Stimulated activated CD4-positive, alpha-beta T cell treated with anti-CD3 and anti-CD28 coated beads, Interleukin-15, amount 100 ng/mL, for 24 hours (primary cell): ENCODE measurements at regions not wholly inside any gene's neighbourhood (a gene's known extent, or its start where the extent isn't known, plus 50 kb on each side); places are given as distances from the start of the nearest gene placed in this dataset.
"Not testable (repeated sequence)": the region's sequence is repeated elsewhere in the genome, so short reads cannot be mapped to it uniquely, and the experiment has no call there.

Experiments used
- DNase-seq: peaks from one replicate; pipeline ENCODE4 v3.0.0-alpha.2; 2020

DNA sequence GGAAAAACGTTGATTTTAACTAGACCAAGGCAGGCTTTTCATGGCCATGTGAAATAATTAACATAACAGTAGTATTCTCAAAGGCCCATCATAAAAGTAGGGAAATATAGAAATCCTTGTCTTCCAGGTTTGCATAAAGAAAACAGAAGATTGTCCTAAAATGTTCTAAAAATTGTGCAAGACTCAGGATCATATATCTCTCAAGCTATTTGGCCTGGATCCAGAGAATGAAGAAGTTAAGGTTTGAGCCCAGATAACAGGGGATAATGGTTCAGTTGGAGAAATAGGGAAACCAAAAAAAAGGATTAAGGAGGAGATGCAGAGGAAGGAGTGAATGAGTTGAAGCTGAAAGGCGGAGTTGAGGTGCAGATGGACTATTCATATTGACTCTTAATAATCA, 555.5 kb upstream of the NR5A2 start:
- DNase-seq = no peak

DNA sequence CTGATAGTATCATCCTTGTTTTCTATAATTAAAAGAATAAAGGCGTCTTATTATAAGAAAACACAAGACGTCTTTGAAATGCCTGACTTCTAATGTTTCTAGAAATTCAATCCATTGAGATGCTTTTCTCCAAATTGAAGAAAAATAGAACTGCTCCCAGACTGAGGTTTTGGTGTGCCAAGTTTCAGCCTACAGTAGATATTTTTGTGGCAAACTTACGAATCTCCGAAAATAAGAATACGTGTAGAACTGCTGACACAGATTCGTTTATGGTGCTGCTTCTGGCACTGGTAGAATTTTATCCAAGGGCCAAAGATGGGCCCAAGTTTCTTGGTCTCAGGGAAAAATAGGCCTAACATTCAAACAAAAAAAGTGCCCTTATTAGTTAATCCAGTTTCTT, 554.5 kb upstream of the NR5A2 start:
- no peak for DNase-seq

GRCh38 chr1:199474738-199475137, 552.8 kb upstream of the NR5A2 start:
- no peak for DNase-seq

DNA sequence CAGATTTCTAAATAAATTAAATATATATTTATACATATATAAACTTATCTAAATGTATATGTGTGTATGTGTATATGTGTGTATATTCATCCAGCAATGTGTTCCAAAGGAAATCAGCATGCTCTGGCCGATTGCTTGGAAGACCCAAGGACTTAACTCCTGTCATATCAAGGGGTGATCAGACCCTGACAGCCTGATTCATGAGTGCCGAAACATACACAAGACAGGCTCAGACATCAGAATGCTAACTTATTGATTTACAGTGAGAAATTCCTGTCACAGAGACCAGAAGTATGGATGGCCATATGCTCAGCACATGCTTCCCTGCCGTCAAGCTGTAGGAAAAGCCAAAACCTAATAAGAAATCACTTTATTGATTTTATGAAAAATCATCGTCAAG, 545.1 kb upstream of the NR5A2 start:
- DNase-seq = no peak

GRCh38 chr1:199489594-199489993, 537.9 kb upstream of the NR5A2 start:
- no peak for DNase-seq

GRCh38 chr1:199490769-199491527, 536.6 kb upstream of the NR5A2 start:
- DNase-seq = no peak

DNA sequence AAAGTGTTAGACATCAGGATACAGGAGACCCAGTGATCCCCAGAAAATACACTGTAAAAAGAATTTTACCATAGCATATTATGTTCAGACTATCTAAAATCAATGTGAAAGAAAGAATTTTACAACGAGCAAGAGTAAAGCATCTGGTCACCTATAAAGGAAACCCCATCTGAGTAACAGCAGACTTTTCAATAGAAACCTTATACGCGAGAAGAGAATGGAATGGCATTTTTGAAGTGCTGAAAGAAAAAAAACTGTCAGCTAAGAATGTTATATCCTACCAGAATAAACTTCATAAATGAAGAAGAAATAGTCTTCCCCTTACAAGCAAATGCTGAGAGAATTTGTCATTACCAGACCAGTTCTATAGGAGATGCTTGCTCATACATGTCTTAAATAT, 532.1 kb upstream of the NR5A2 start:
- DNase-seq = no peak

DNA sequence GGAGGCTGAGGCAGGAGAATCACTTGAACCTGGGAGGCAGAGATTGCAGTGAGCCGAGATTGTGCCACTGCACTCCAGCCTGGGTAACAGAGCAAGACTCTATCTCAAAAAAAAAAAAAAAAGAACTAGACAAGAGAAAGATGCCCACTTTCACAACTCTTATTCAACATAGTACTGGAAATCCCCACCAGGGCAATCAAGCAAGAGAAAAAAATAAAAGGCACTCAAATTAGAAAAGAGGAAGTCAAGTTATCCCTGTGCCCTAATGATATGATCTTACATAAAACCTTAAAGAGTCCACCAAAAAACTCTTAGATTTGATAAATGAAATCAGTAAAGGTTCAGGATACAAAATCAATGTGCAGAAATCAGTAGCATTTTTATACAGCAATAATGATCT, 528.7 kb upstream of the NR5A2 start:
- not testable (repeated sequence) for DNase-seq

- no peak for DNase-seq
These were observed 519.4 kb upstream of the NR5A2 start for GRCh38 chr1:199508072-199508471.

DNA sequence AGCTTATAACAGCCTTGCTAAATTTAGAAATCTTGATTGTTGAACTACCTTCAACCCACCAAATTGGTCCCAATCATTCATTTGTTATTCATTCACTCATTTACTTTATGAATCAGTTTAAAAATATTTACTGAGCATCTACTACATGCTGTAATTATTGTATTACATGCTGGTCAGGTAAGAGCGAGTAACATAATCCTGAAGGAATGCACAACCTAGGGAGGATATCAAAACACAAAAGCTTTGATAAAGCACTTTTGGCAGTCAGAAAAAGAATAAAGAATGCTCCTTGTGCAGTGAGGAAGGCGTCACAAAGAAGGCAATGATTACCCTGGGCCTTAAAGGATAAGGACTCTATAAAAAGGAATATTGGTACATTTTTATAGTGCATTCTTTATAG, 518.9 kb upstream of the NR5A2 start:
- no peak for DNase-seq

DNA sequence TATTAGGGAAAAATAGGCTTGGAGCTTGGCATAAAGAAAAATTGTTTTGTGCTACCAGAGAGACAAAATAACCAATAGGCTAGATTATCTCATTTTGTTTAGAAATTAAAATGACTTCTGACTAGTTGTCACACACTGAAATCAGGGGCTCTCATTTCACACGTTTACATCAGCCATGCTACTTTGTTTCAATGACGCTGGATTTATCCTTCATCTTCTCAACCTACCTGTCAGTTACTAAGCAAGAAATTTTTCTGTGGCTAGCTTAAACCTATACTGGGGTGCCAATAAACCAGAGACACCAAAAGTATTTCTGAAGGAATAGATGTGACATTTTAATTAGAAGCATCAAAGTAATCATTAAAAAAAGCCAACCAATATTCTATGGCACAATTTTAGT, 518.1 kb upstream of the NR5A2 start:
- DNase-seq = no peak

- DNase-seq = no peak
These were observed 517.2 kb upstream of the NR5A2 start for GRCh38 chr1:199510314-199510713.

GRCh38 chr1:199512037-199512710, 515.3 kb upstream of the NR5A2 start:
- DNase-seq = no peak

DNA sequence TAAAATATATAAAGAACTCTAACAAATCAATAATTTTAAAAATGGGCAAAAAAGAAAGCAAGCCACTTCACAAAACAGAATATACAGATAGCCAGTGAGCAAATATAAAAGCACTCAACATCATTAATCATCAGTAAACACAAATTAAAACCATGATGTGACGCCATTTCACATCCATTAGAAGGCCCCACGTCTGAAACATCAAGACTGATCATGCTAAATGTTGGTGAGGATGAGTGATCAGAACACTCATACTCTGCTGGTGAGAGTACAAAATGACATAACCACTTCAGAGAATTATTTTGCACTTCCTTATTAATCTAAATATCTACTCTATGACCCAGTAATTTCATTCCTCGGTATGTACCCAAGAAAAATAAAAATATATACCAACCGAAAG, 512.2 kb upstream of the NR5A2 start:
- no peak for DNase-seq

- no peak for DNase-seq
These were observed 505.2 kb upstream of the NR5A2 start for GRCh38 chr1:199522338-199522737.

DNA sequence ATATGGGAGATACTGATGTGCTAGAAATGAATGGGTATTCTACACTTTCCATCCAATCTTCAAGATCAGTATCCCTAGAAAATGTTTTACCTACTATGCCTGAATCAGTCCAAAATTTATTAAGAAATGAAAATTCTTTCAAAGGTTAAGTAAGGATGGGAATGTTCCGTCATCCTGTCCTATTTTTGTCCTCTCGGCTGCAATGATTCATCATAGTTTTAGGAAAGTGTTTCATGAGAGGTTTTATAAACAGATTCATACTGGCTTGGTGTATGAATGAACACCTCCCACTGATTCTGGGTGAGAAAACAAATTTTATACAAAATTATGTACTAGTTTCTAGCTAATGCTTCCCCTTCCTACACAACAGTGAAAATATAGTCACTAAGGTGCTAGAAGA, 504.6 kb upstream of the NR5A2 start:
- DNase-seq = no peak

GRCh38 chr1:199529324-199529723, 498.2 kb upstream of the NR5A2 start:
- DNase-seq = no peak

GRCh38 chr1:199533361-199533760, 494.1 kb upstream of the NR5A2 start:
- not testable (repeated sequence) for DNase-seq

DNA sequence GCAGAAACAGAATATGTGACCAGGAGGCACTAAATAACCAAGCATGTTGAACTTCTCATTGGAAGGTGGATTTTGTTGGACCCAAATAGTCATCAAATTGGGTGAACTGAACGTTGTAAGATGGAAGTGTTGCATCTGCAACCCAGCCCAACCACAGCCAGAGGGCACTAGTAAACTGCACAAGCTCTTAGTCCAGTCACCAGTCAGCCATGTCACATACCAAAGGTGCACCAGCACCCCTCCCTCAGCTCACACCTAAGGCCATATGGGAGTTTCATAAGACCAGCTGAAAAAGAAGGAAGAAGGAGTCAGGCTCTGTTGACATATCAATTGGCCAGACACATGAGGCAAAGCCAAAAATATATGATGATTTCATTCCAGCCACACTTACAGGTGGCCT, 481.7 kb upstream of the NR5A2 start:
- no peak for DNase-seq

- no peak for DNase-seq
These were observed 481.2 kb upstream of the NR5A2 start for GRCh38 chr1:199546323-199546722.

- DNase-seq = no peak
These were observed 478.1 kb upstream of the NR5A2 start for GRCh38 chr1:199549421-199549820.

GRCh38 chr1:199550199-199551065, 477.1 kb upstream of the NR5A2 start:
- no peak for DNase-seq

- peak; percentile 45 for DNase-seq
These were observed 475.4 kb upstream of the NR5A2 start for GRCh38 chr1:199551967-199552565.
